NOMO-1 treated with DMSO at 0.1 percent for 48 hours (cell line): ENCODE measurements at regions not wholly inside any gene's neighbourhood (a gene's known extent, or its start where the extent isn't known, plus 50 kb on each side); places are given as distances from the start of the nearest gene placed in this dataset.

Experiments used
- DNase-seq: peaks from one replicate; lab custom pipeline; 2025; ENCODE audit not compliant: unreplicated experiment; lab: John Stamatoyannopoulos, UW

DNA sequence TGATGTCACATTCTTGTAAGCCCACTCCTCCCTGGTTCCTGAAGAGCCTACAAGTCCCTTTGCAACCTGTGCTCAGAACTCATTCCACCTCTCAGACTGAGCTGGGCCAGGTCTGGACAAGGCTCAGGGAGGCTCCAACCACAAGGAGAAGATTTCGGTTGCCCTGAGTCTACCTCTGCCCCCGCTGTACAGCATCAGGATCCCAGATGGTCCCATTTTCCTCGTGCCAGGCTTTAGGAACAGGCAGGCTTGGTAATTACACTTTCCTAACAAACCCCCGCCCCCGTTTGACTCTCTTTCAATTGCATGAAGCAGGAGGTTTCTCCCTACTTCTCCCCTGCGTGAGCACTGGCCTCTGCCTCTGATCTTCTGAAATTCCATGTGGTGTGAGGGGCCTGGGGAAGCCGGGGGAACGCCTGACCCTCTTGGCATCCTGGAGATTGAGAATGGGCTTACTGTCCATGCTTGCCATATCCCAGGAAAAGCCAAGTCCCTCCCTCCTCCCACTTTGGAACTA, 86.9 kb upstream of the CTNNA1 start:
- DNase-seq = no peak

DNA sequence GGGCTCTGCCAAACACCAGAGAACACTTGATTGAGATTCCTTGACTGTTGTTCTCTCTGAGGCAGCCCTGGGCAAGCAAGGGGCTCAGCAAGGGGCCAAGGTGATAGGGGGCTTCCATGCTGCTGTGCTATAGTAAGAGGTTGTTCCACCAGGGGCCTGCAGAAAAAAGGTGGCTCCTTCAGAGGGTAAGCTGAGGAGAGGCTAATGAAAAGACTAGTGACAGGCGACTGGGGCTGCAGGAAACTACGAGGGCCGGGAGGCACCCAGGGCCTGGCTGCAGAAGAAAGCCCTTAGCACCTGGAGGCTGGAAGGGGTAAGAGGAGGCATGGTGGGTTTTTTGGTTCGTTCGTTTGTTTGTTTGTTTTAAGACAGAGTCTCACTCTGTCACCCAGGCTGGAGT, 88.0 kb upstream of the CTNNA1 start:
- DNase-seq = no peak

DNA sequence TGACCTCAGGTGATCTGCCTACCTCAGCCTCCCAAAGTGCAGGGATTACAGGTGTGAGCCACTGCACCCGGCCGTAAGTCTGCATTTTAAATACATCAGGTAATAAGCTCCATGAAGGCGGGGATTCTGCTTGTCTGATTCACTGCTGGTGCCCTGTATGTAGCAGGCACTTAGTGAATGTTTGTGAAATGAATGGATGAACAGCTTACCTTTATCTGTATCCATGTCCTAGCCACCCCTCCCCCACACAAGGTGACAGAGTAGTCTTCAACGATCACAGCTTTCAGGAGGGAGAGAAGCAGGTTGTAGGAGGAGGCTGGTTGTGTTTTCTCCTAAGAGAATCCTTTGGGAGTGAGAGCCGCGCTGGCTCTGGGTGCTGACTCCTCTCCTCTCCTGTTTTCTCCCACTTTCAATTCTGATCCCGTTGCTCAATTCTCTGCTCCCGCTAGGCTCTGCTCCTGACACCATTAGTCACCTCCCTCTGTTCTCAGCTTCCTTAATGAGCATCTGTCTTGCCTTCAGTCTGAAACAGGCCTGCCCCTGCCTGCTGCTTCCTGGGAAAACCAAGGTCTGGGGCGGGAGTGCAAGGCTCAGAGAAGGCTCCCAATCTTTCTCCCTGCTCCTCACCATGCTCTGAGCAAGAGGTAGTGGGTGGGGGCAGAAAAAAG, 88.8 kb upstream of the CTNNA1 start:
- no peak for DNase-seq

DNA sequence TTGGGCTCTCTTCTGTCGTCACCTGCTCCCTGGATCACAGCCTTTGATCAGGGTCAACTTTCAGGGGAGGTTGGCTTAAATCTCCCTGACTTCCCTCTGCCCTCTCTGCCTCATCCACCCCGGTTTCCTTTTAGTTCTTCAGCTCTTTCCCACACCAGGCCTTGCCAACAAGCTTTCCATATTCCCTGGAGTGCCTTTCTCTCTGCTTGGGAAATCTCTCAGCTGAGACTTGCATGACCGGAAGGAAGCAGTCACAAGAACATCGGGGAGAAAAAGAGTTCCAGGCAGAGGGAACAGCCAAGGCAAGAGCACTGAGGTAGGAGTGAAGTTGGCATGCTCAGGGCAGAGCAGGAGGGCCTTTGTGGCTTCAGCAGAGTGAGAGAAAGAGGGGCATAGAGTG, 88.4 kb upstream of the HSPA9 start:
- no peak for DNase-seq

DNA sequence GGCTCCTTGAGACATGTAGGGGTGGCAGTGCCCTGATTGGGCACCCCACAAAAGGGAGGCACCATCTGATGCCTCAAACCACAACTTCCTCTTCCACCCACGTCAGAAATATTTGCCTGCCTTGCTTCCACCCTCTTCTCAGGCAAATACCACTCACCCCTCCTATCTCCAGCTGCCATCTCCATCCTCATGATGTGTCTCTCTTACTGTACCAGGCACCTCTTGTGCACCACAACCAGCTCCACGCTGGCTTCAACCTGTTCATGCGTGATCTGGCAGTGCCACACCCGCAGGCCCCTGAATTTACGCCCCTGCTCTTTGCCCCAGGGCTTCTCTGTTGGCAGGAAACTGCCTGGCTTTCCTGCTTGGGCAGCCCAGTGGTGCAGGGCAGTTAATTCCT, 87.8 kb upstream of the HSPA9 start:
- DNase-seq = peak; percentile 61

DNA sequence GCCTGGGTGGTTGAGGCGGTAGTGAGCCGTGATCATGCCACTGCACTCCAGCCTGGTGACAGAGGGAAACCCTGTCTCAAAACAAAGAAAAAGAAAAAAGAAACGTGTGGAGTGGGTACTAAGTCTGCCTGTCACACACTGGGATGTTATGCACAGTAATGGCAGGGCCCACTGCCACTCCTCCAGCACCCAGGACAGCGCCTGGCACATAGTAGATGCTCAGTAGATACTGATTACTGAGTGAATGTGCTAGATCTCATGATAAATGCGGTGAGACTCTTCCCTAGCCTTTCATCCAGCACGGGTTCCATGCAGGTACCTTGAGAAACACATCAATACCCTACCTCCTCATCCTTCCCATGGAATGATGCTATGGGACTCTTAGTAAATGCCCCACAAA, 87.4 kb upstream of the HSPA9 start:
- DNase-seq = no peak

DNA sequence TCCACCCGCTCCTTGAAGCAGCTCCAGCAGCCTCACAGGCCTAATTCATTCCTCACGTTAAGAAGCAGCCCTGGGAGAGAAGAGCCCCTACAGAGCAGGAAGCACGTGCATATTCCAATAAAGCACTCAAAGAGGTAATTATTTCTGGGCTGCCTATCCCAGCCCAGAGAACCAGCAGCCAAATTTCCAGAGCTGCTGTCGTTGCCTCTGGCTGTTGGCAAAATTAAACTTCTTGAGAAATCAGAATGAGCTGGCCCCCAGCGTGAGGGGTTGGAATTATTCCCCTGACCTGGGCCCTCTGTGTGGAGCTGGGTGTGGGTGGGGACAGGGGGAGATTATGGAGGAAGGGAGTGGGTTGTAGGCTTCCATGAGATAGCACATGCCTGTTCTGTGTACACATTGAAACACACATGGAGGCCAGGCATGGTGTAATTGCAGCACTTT, 86.8 kb upstream of the HSPA9 start:
- no peak for DNase-seq

DNA sequence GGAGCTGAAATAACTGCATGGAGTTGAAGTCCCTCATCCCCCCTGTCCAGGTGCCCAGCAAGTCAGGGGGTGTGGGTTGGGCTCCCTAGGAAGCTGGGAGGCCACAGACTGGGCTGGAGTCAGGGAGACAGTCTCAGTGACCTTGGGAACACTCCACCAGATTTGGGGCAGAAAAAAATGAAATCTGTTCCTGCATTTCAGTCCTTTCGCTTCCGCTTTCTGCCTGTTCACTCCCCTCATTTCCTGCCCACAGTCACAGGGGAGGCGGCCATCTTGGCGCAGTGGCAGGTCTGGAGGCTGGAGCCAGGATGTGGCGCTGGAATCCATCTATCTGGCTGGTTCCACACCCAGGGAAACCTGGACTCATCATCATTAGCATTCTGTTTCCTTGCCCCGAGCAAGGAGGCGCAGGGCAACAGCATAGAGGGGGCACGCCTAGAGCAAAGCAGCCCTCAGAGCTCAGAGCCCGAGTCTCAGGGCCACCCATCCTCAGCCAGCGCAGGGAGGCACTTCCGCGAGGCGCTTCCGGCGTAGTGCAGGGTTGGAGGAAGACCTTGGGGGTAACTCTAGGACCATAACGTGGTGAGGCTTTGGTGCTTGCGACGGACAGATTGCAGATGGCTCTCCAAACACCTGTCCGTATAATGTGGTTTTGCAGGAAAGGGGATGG, 86.2 kb upstream of the HSPA9 start:
- DNase-seq = peak; percentile 80

DNA sequence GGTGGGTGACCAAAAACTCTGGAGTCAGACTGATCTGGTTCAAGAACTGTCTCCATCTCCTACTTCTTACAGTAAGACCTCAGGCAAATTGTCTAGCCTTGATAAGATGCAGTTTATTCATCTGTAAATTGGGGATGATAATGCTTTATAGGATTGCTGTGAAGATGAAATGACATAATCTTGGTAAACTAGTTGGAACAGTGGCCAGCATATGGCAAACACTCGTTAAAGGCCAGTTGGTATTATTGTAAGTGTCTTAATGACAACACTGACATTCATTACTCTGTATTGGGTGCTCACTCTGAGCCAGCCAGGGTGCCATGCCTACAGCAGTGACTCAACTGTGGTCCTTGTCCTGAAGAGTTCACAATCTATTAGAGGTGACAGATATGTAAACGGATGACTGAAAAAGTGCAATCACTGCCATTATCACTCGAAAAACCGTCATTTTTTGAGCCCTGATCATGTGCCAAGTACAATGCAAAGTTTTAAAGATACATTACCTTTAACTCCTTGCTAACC, 84.9 kb upstream of the HSPA9 start:
- no peak for DNase-seq

DNA sequence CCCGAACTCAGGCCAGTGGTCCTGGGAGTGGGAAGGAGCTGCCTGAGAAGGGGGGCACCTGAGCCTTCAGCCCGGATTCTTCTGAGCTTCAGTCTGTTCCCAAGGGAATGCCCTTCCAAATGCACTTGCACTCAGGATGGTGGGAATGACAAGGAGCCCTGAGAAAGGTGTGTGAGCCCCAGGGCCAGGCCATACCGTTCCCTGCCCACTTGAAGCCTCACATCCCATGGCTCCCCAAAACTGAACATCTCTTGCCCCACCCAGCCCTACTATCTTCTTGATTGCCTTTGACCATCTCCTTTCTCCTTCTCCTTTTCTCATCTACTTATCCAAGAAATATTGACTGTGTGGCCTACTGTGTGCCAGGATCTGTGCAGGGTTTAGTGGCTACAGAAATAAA, 84.4 kb upstream of the HSPA9 start:
- no peak for DNase-seq

DNA sequence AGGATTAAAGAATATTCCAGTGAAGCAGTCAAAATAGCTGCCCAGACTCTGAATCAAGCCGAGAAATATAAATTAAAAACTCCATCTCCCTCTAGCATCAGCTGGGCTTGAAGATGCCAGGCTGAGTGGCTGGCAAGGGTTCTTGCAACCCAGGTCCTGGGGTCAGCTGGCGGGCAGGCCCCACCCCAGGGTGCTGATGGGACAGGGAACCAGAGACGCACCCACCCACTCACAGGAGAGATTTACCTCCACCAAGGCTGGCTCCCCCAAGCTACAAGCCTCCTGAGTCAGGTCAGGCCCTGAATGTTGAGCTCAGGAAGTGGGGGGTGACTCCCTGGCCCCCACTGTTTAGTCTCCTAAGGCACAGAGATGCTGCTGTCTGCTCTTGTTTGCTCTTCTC, 83.9 kb upstream of the HSPA9 start:
- DNase-seq = no peak

DNA sequence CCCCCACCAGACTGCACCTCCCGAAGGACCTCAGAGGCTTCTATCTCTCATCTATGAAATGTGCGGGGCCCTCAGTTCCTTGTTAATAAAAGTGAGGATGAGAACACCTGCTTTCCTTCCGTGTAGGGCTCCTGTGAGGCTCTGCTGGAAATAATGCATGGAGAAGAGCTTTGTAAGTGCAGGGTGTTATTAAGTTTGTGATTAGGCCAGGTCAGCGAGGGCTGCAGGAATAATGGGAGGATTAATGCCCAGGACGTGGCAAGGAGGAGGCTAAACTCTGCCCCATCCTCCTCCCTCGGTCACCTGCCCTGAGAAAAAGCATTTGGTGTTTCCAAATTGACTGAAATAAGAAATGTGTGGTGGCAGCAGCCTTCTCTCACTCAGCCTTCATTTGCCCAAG, 83.5 kb upstream of the HSPA9 start:
- no peak for DNase-seq

DNA sequence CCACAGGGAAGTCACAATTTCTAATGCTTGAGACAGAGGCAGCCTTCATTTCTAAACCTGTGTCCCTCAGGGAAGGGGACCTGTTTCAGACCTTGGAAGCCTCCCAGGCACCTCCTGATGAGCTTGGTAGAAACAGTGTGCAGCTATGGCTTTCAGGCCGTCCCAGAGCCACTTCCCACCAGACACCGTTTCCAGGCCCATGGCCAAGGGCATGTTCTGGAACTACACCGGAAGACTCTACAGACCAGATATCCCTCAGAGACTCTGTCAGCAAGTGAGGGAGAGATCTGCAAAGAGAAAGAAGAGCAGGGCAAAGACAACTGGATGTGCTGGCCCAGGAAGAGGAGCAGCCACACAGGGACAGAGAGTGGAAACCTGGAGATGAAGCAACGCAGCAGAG, 82.2 kb upstream of the HSPA9 start:
- no peak for DNase-seq

DNA sequence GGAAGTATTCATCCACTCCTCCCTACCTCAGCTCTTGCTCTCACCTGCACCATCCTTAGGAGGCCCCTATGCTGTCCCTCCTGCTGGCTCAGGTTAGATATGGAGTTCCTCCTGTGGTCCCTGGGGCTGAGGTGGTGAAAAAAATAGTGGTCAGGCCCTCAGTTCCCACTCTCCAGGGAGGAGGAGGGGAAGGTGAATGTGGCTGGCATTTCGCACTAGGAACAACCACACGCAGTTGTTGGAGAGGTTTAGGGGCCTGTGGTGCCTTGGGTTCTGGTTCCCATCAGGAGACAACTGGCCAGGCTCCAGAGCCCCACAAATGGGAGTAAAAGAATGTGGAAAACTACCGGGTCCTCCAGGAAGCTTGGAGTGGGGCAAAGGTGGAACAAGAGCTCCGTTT, 81.7 kb upstream of the HSPA9 start:
- DNase-seq = no peak

DNA sequence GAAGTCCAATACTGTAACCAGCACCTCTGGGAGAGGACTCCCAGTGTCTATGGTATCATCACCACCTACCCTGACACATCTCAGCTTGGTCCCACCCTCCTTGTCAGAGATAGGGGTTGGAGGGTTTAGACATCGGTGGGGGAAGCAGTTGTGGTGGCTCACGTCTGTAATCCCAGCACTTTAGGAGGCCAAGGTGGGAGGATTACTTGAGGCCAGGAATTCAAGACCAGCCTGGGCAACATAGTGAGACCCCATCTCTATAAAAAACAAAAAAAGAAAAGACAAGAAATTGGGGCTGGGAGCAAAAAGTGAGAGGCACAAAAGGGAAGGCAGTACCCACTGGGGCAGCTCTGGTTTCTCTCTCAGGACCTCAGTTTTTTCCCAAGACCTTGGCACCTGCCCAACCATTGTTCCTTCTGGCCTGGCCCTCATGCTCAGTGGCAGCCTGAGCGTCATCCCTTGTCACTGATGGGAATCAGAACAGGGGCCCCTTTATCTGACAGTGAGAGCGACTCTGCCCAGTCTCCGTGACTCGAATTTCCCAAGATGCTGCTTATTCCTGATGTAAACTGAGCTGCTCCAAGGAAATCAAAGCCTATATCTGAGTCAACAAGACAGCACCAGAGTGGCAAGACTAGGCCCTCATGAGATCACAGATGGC, 80.5 kb upstream of the HSPA9 start:
- DNase-seq = no peak

DNA sequence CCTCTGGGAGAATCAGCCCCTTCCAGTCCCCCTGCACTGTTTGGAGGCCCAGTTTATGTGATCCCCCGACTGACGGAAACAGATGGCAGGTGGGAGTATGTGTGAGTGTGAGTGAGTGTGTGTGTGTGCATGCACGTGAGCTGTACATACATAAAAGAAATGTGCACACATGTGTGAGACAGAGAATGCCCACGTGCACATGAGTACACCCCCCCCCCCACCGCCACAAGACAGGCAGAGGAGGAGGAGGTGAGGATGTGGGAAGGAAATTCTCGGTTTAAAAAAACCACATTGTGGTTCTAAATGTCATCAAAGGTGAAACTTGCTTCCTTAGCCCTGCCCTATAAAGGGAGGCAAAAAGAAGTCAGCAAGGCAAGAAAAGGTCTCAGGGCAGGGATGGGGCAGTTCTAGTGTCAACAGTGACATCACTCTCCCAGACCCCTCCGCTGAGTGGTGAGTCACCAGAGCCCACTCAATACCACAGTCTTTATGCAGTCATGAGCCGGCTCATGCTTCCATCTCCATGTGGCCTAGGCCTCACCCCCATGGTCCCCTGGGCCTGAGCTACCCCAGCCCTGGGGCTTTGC, 79.2 kb upstream of the HSPA9 start:
- peak; percentile 54 for DNase-seq

DNA sequence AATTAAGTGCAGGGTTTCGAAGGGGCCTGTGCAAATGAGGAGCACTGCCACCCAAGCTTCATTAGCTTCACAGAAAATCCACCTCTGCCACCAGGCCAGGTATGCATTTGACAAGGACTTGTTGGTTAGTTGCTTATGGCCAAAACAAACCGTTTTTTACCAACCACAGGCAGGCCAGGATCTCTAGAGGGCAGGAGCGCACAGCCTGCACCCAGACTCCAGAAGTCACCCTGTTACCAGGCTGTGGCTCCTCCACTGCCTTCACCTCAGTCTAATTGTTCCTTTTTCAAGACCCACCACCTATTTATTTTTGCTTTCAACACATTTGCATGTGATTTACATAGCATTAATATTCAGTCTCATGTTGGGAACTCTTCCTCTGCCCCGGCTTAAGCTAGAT, 78.3 kb upstream of the HSPA9 start:
- peak; percentile 5 for DNase-seq

DNA sequence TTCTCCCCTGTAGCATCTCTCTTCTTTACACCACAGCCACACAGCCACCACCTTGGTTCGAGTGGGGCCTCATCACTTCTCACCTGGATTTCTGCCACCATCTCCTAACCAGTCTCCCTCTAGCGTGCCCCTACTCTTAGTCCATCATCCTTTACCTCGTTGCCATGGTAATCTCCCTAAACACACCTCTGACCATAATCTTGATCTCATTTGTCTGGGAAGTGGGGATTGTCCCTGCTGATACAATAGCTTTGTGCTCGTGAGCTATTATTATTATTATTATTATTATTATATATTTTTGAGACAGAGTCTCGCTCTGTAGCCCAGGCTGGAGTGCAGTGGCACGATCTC, 76.5 kb upstream of the HSPA9 start:
- DNase-seq = no peak

DNA sequence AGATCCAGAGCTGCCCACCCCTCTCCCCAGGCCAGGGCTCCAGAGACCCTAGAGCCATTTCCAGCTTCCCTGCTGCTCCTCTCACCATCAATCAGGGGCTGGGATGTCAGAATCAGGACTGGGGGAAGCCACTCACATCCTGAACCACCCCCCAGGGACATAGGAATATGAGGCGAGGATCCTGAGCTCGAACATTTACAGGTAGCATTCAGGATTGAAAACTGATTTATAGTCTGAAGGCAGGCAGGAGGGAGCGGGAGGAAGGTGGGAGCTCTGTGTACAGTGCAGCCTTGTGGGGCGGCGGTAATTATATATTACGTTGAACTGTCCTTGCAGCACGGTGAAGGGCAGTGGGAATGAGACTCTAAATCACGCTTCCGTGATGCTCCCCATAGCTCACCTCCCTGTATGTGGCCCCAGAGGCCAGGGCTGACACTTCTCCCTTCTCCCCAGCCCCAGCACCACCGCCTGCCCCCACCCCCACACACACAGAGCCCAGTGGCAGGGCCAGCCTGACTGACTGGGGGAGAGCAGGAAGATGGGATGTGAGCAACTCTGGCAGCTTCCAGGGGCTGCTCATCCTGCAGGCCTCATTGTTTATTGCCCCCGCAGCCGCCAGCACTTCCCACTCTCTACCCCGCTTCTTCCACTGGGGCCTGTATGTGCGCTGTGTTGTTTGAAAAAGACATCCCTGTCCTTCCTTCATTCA, 76.0 kb upstream of the HSPA9 start:
- no peak for DNase-seq

DNA sequence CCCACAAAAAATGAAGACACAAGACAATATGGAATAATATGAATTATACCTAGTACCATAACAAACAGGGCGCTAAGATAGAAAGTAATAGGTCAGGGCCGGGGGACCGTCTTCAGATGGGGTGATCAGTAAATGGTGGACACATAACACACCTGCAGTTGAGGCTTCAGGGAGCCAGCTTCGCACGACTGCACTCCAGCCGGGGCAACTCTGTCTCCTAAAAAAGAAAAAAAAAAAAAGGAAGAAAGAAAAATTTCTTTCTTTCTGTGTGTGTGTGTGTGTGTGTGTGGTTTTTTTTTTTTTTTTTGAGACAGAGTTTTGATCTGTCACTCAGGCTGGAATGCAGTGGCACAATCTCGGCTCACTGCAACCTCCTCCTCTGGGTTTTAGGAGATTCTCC, 75.0 kb upstream of the HSPA9 start:
- DNase-seq = no peak

DNA sequence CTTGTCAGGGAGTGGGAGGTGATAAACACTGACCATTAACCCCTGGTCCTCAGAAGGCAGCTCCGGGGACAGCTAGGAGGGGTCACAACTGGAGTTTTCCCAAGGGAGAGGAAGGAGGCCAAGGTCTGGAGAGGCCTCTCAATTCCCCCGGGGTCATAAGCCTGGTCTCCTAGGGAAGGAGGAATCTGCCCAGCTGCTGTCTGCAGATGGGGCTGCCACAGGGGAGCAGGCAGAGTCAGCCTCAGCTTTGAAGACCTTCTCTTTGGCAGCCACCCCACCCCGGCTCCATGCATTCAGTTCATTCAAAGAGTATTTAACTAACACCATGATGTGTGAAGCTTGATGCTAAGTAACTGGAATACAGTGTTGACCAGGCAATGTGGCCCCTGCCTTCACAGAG, 74.6 kb upstream of the HSPA9 start:
- no peak for DNase-seq
